ENCODE measurements at regions not wholly inside any gene's neighbourhood (a gene's known extent, or its start where the extent isn't known, plus 50 kb on each side); places are given as distances from the start of the nearest gene placed in this dataset.

DNA sequence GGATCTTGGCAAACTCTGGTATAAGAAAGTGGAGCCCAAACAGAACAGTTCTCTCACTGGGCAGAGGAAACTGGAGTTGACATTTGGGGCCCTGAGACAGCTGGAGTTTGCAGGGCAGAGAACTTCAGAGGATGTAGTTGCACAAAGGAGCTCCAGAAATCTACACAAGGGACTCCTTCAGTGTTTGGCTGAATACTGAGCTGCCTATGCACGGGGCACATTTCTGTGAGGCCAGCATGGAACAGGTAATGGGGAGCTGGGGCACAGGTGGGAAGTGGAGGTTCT, 169.3 kb downstream of the ANKRD60 start:
- TF ChIP-seq, protein P1, sequence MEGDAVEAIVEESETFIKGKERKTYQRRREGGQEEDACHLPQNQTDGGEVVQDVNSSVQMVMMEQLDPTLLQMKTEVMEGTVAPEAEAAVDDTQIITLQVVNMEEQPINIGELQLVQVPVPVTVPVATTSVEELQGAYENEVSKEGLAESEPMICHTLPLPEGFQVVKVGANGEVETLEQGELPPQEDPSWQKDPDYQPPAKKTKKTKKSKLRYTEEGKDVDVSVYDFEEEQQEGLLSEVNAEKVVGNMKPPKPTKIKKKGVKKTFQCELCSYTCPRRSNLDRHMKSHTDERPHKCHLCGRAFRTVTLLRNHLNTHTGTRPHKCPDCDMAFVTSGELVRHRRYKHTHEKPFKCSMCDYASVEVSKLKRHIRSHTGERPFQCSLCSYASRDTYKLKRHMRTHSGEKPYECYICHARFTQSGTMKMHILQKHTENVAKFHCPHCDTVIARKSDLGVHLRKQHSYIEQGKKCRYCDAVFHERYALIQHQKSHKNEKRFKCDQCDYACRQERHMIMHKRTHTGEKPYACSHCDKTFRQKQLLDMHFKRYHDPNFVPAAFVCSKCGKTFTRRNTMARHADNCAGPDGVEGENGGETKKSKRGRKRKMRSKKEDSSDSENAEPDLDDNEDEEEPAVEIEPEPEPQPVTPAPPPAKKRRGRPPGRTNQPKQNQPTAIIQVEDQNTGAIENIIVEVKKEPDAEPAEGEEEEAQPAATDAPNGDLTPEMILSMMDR (IDR thresholded peaks at IDR 0.05; ENCODE audit: control extremely low read depth, extremely low read depth): no peak
- ATAC-seq (ENCODE audit: insufficient read depth, low FRiP score): no peak

DNA sequence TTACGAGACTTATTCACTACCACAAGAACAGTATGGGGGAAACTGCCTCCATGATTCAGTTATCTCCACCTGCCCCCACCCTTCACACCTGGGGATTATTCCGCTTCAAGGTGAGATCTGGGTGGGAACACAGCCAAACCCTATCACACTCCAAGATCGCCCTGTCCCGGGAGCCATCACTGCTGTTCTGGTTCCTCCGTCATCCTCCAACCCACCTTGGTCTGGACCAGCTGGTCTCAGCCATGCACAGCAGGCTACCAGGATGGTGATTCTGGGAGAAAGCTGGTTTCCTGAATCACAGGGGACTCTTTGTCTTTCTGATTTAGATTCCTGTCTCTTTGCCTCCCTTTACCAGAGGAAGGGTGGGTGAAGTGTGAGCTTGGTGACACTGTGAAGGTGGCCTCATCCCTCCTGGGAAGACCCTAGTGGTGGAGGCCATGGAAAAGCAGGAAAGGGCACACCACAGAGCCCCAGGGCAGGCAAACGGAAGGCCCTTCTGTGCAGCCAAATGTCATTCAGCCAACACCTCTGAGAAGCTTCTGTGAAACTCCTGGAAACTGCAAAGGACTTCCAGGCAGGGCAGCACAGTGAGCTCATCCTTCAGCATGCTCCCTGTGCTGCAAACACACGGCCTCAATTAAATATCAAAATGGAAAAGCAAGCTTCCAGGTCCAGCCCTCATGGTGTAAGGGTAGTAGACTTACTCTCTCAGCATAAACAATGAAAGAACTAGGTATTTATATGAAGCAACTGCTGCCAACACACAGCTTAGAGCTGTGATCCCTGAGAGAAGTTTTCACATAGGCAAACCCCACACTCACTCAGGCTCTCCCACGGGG, 169.8 kb downstream of the ANKRD60 start:
- DNase-seq (no peak), ATAC-seq (ENCODE audit: insufficient read depth, low FRiP score) (no peak)
- H3K4me1 ChIP-seq (ENCODE audit: control insufficient read depth in 5 of 5, insufficient read depth in 5 of 5, low read length in 5 of 5): peaks cover 0 to 30% (median 7%) of the 10 kb centered on the region in 5 donors
- H3K27me3 ChIP-seq (ENCODE audit: control insufficient read depth in 3 of 3, insufficient read depth in 3 of 3, low read length in 2 of 3): peaks cover 0 to 2% (median 0%) of the 10 kb centered on the region in 3 donors
- no peak overlapping the region for H3K27ac ChIP-seq (ENCODE audit: low read depth in 1 of 2, low read length in 1 of 2)
- H3K9me3 ChIP-seq (ENCODE audit: control insufficient read depth in 4 of 4, insufficient read depth in 3 of 4, low read length in 3 of 4): no peaks in the 10 kb centered on the region
- H3K4me3 ChIP-seq: no peak overlapping the region
- H3K9ac ChIP-seq (ENCODE audit: insufficient read depth in 1 of 2, low read length in 2 of 2): no peak overlapping the region
- TF ChIP-seq, protein P1 (IDR thresholded peaks at IDR 0.05; ENCODE audit: control extremely low read depth, extremely low read depth): no peak
- H3K36me3 ChIP-seq (ENCODE audit: control insufficient read depth in 4 of 4, insufficient read depth in 4 of 4, low read length in 4 of 4): no peaks in the 10 kb centered on the region
- WGBS, 2 donors: 78 to 80% methylated on average over 8 of the region's 8 CpGs

More for the DNA sequence above, 169.3 kb downstream of the ANKRD60 start:
- no peak for DNase-seq
- no peak overlapping the region for H3K27ac ChIP-seq (ENCODE audit: low read depth in 1 of 2, low read length in 1 of 2)
- peaks cover 0 to 28% (median 7%) of the 10 kb centered on the region in 5 donors for H3K4me1 ChIP-seq (ENCODE audit: control insufficient read depth in 5 of 5, insufficient read depth in 5 of 5, low read length in 5 of 5)
- H3K9me3 ChIP-seq (ENCODE audit: control insufficient read depth in 4 of 4, insufficient read depth in 3 of 4, low read length in 3 of 4): no peaks in the 10 kb centered on the region
- no peaks in the 10 kb centered on the region for H3K36me3 ChIP-seq (ENCODE audit: control insufficient read depth in 4 of 4, insufficient read depth in 4 of 4, low read length in 4 of 4)
- H3K27me3 ChIP-seq (ENCODE audit: control insufficient read depth in 3 of 3, insufficient read depth in 3 of 3, low read length in 2 of 3): peaks cover 0 to 2% (median 0%) of the 10 kb centered on the region in 3 donors
- no peak overlapping the region for H3K4me3 ChIP-seq
- no peak overlapping the region for H3K9ac ChIP-seq (ENCODE audit: insufficient read depth in 1 of 2, low read length in 2 of 2)
- WGBS, 2 donors: 78 to 83% methylated on average over 1 of the region's 1 CpG

DNA sequence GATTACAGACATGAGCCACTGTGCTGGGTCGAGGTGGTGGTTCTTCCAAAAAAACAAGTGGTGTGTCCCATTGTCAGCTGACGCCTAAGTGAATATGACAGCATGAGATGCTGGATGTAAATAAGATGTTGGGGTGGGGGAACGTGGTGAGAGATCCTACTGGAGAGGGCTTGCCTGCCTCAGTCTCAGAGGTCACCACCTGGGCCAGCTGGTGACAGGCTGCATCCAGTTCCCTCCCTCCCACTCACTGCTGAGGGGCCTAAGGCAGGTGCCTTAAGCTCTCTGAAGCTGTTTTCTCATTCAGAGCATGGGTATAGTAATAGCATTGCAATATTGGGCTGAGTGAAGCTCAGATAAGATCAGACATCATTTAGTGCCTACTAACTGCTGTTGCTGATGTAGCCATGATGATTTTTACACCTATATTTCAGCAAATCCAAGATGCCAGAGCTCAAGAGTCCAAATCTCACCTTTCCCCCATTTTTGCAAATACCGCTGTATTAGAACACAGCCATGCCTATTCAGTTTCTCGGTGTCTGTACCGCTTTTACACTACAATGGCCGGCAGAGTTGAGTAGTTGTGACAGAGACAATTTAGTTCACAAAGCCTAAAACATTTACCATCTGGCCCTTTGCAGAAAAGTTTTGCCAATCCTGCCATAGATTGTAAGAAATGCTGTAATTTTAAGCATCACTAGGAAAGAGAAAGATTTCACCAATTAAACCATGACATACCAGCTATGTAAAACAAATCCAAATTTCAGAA, 171.3 kb downstream of the ANKRD60 start:
- Histone ChIP-seq H3K9ac (ENCODE audit: insufficient read depth in 1 of 2, low read length in 2 of 2) (no peak overlapping the region), H3K27ac (ENCODE audit: low read depth in 1 of 2, low read length in 1 of 2) (no peak overlapping the region), H3K9me3 (ENCODE audit: control insufficient read depth in 4 of 4, insufficient read depth in 3 of 4, low read length in 3 of 4) (no peaks in the 10 kb centered on the region), H3K4me1 (ENCODE audit: control insufficient read depth in 5 of 5, insufficient read depth in 5 of 5, low read length in 5 of 5) (peaks cover 0 to 30% (median 7%) of the 10 kb centered on the region in 5 donors), H3K27me3 (ENCODE audit: control insufficient read depth in 3 of 3, insufficient read depth in 3 of 3, low read length in 2 of 3) (peaks cover 0 to 2% (median 0%) of the 10 kb centered on the region in 3 donors), H3K4me3 (no peak overlapping the region), H3K36me3 (ENCODE audit: control insufficient read depth in 4 of 4, insufficient read depth in 4 of 4, low read length in 4 of 4) (no peaks in the 10 kb centered on the region)
- 89 to 91% methylated on average over 7 of the region's 7 CpGs for WGBS, 2 donors
- DNase-seq: no peak
- ATAC-seq (ENCODE audit: insufficient read depth, low FRiP score): no peak
- TF ChIP-seq, protein P1 (IDR thresholded peaks at IDR 0.05; ENCODE audit: control extremely low read depth, extremely low read depth): no peak

Data from lung (tissue), 11 donors.